Activated CD4-positive, alpha-beta T cell treated with anti-CD3 and anti-CD28 coated beads, Interleukin-2, Interleukin-4, amounts not matched to agents 100 ng/mL and 50 ng/mL, durations not matched to agents 16 hours and 8 hours (primary cell): ENCODE measurements at regions not wholly inside any gene's neighbourhood (a gene's known extent, or its start where the extent isn't known, plus 50 kb on each side); places are given as distances from the start of the nearest gene placed in this dataset.

ENCODE experiments used
- DNase-seq: peaks from one replicate; pipeline ENCODE4 v3.0.0-alpha.2; 2020; ENCODE audit warnings: low spot score

DNA sequence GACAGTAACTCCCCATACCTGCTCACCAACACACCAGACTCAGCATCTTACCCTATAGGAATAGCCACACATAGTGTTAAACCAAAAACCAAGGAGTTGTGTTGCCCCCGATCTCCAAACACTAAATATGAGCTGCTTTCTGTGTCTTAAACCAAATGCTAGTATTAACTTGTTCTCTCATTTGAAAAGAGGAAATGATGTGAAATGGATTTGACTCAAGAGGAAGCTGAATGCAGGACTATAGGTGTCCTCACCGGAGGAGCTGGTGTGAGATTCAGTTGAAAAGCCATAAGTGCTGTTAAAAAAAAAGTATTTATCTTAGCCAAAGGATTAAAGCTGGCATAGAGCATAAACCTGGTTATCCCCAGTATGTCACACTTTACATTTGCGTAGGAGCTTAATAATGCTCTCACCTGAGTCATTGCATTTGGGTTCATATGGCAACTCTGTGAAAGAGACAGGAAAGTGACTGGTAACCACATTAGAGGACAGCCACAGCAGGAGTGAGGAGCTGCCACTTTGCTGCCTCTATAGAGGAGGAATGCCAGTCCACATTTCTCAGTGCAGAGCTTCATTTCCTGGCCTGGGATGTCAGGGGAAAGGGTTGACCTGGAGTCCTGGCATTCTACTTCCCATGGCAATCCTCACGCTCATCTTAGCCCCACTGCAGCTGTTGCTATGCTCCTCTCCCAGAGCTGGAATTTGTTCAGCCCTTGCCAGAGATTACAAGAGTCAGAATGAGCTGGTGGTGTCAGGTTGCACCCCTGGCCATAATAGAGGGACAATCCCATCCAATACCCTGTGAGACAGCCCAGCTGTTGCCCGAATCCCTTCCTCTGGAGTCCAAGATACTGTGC lies 143.3 kb upstream of the ANKFN1 start:
- DNase-seq: no peak

DNA sequence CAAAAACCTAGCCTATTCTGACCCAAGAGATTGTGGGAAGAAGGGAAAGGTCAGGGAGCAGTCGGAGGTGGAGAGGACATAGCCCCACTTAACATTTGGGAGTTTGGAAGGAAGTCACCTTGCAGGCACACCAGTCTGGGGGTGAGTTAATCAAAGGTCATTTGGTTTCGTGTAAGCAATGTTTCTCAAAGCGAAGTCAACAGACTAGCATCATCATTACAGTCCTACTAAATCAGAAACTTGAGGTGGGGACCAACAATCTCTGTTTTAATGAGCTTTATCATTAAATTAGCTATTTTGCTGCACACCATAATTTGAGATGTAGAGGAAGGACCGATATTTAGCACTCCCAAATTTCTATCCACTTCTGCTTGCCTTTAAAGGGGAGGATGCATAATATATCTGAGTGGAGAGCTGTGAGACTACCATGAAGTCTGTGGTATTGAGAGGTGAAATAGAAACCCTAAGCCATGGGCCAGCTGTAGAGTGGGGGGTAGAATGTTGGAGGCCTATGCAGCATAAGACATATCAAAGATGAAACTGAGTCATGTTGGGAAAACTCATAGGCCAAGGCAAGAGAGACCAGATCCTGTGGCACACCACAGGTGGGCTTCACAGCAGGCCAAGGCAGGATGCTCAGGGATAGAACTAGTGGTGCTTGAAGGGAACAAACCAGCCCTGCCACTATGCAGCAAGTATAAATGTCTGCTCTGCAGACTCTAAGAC lies 141.7 kb upstream of the ANKFN1 start:
- DNase-seq: no peak

DNA sequence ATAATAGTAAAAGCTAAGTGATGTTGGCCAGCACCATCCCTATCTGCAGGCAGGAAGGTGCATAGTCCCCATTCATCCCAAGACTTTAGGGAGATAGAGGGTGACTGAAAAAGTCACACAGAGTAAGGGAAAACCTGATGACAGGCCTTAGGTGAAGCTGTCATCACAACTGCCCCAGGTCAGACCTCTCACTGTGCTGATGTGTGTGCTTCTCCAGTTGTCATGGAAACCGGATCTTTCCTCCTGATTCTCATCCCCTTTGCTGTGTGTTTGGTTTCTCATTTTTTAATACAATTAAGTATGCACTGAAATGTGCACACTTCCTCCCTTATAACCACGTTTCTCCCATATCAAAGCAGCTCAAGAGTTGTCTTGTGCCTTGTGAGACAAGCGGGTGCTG lies 135.1 kb upstream of the ANKFN1 start:
- DNase-seq: no peak

DNA sequence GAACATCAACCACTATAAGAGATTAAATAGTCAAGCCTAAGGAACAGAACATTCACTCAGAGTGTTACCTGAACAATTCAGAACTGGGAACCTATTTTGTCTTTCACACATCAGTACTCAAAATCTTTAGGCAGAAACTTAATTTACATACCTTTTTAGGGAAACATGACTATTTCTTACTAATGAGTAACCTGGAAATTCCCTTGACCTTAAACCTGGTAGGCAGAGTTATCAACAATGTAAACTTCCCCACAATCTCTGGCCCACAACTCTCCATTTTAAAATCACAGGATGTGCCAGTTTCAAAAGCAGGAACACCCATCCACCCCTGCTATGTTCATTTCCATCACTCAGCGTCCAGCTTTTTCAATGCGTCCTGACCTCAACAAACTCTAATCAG lies 132.9 kb upstream of the ANKFN1 start:
- DNase-seq: no peak

DNA sequence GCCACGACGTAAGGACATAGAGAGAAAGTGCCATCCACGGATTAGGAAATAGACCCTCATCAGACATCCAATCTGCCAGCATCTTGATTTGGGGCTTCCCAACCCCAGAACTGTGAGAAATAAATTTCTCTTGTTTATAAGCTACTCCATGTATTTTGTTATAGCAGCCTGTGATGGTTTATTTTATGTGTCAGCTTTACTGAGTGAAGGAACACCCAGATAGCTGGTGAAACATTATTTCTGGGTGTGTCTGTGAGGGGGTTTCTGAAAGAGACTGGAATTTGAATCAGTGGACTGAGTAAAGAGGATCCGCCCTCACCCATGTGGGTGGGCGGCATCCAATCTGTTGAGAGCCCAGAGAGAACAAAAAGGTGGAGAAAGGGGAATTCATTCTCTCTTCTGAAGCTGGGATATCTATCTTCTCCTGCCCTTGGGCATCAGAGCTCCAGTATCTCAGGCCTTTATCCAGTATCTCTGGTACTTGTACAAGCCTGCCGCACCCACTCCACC lies 131.5 kb upstream of the ANKFN1 start:
- DNase-seq: no peak

DNA sequence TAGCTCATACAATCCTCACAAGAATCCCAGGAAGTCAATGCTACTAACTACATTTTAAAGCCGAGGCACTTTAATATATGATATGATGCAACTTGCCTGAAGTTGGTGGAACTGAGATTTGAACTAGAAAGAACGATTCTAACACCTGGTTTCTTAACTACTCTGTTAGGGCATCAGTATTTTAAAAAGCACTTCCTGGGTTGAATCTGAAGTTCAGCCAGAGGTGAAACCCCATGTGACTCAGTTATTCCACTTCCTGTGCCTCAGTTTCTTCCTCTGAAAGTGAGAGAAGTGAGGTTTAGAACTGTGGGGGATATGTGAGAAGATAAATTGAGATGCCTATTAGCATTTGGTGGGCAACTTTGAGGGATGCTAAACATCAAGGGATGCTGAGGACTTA lies 129.4 kb upstream of the ANKFN1 start:
- DNase-seq: peak; percentile 35

DNA sequence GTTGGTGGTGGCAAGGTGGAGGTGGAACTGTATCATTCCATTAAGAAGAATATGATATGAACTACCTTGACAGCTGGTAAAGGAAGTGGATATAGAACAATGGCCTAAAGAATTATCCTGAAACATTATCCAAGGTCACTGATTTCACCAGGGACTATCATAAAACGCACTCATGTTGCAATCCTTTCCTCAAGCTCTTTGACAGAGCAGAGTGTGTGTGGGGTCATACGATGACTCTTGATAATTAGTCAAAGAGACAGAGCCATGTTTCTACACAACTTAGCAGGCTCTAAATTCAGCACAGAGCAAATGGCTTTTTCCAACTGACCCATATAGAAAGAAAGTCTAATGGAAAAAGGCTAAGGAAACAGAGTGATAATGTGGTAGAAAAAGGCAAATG lies 126.4 kb upstream of the ANKFN1 start:
- DNase-seq: no peak

DNA sequence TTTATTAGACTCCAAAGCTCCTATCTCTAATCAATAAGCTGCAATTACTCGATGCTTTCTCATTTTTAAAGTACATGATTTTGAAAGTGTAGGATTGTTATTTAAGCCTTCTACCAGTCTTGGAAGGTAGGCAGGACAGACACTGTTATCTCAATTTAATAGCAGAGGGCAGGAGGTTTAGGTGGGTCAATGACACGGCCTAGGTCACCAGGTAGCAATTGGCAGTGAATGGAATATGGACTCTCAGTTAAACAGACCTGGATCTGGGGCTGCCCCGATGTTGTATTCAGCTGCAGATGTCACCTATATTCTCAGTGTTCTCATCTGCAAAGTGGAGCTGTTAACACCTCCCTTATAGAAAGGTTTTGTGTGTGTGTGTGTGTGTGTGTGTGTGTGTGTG lies 124.4 kb upstream of the ANKFN1 start:
- DNase-seq: no peak

DNA sequence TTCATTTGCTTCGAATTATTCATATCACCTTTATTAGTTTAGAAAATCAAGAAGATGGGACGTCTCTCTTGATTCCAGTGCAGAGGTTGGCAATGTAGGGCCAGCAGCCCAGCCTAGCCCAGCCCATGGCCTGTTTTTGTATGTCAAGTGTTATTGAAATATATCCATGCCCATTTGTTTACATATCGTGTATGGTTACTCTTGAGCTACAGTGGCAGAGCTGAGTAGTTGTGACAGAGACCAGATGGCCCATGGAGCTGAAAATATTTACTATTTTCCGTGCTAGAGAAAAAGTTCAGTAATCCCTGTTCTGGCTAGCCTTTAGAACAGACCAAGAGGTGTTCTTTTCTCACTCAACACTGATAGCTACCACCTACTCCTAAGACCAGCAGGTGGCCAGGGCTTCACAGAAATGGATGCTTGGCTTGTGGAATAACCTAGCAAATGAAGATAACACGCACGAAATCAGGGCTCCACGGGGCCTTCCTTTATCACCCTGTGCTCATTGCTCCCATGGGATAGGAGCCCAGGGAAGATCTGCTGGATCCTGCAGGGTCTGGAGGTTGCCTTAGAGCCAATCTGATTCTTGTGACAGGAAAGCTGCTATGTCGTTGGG lies 123.2 kb upstream of the ANKFN1 start:
- no peak for DNase-seq

DNA sequence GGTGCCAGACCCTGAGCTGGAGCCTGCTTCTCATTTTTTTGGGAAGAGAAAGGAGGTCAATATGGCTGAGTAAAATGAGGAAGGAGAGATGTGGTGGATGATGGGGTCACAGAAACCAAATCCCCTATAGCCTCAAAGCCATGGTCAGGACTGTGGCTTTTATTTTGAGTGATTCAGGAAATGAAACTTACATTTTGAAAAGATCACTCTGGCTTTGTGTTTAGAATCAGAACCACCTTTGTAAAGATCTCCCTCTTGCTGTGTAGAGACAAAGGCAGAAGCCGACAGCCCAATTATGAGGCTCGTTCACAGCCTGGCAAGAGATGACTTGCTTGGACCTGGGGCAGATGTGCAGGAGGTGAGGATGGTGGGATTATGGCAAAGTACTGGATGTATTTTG lies 121.6 kb upstream of the ANKFN1 start:
- no peak for DNase-seq

DNA sequence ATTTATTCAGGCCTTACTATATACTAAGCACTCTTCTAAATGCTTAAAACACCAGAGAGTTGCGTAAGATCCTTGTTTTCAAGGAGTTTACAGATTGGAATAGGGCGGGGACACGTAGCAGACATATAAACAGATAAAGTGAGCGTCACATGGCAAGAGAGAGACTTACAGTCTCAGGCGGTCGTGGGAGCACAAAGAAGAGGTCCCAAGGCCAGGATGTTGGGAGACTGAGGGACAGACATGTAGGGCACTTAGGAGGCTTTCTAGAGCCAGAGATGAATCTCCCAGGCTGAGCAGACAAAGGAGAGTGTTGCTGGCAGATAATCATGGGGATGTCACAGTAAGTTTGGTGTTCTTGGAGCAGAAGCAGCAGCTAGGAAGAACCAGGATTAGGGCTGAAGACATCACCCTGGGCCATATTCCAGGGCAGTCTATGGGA lies 119.1 kb upstream of the ANKFN1 start:
- no peak for DNase-seq

DNA sequence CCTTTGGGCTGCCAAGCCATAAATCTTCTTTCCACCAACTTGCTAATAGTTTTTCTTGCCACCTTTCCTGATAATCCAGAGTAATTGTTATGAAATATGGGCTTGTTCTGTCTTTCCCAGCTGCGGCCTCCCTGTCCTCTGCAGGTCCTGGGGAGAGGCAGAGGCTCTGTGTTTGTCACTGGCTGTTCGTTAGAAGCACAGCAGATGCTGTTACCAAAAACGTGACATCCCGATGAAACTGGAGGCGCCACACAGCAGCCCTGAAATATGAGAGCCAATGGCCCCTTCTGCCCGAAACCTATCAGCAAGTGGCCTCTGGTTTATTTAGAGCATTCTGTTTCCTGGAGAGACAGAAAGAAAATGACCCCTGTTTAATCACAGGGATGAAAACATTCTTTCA lies 115.1 kb upstream of the ANKFN1 start:
- no peak for DNase-seq

DNA sequence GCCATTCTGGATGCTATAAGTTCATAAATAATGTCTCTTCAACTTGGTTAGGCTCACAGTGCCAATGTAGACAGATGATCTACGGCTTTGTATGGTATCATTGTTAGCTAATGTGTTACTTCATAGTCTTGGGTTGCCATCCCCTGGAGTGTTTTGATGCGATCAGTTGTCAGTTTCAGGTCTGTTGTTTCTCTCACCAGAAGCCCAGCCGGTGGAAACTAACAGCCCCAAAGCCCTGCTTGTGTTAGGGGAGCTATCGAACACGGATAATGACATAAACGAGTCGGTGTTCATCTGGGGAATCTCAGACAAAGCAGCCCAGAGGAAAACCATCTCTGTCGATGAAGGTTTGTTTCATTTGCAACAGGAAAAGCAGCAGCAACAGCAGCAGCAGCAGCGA lies 107.4 kb upstream of the ANKFN1 start:
- no peak for DNase-seq

DNA sequence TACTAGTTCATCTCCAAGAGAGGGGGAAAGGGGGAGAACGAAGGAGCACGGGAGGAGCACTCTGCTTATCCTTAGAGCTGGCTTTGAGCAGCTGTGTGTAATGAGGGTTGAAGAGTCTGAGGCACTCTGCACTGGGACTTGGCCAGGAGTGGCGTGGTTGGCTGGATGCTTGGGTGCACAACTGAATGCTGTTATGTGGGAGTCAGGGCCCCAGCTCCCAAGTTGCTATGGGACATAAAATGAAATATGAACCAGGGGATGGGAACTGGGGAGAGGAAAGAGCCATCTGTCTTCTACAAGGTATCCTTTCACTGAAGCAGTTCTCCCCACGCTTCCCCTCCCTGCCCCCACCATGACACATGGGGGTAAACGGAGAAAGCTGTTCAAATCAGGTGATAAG lies 105.9 kb upstream of the ANKFN1 start:
- DNase-seq: no peak

DNA sequence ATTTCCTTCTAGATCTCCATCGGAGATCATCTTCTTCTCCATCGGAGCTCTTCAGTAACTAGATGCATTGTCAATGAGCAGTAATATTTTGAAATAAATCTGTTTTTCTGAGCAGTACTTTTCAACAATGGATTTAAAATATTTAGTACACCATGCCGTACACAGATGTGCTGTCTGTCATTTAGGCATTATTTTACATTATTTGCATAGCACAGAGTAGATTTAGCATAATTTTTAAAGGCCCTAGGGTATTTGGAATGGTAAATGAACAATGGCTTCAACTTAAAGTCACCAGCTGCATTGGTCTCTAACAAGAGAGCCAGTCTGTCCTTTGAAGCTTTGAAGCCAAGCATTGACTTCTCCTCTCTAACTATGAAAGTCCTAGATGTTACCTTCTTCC lies 95.4 kb upstream of the ANKFN1 start:
- DNase-seq: no peak

DNA sequence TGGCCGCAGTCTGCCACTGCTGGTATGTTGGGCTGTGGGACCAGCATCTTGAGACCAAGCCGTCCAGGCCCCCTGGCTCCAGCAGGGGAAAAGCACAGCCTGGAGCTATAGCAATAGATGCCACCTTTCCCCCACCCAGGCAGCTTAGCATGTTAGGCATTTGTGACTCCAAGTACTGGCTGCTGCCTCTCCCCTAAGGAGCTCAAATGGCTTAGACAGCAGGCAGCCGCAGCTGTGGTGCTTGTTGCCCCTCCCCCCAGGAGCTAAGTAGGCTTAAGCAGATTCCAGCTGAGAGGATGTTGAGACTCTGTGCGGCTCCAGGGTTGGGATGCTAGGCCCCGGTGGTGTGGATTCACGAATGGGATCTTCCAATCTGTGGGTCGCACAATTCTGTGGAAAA lies 88.8 kb upstream of the ANKFN1 start:
- DNase-seq: no peak

DNA sequence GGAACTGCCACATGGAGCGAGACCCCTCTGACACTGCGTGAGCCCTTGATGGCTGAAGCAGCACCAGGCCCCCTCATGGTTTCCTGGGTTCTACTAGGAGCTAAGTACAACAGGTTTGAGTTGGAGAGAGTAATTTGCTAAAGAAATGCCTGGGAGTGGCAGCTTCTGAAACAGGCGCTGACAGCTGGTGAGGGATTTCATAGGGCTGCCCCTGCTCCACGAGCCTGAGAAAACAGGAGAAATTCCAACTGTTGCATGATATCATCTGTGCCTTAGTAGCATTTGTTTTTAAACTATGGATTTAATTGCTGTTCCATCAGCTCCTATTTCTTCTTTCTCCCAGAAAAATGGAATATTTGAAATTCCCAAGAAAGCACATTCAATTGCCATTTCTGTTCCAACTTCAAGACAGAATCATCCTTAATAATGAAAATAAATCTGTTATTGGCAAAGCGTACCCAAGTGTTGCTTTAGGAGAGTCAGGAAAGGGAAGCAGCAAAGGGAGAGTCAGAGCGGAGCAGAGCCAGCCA lies 78.8 kb upstream of the ANKFN1 start:
- no peak for DNase-seq

DNA sequence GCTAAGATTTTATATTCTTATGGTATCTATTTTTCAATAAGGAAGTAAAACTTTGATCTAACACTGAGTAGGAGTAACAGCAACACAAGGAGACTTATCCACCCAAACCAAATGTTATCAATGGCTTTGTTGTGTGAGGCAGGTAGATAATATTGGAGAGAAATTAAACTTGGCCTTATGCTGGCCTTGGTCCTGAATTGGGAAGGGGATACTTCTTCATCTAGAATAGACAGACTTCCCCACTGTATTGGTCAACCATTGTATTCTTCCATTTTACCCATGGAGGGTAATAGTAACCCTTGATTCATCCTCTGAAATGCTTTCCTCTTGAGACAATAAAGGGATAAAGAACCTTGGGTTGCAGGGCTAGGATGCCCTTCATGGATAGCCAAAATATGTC lies 76.3 kb upstream of the ANKFN1 start:
- no peak for DNase-seq

DNA sequence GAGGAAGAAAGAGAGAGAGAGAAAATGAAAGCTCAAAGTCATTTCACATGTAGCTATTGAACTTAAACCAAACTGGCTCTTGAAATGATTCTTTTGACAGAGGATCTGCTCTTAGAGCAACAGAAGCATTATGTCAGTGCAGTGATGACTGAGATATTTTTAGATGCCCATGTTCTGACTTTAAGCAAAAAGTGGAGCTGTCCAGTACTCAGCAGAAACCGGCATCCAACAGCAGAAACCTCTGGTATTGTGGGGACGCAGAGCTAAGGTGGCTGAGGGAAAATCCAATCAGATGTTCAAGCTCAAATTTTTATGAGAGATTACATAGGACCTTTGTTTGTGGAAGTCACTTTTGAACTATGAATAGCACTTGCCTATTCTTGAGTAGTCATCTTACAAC lies 69.8 kb upstream of the ANKFN1 start:
- DNase-seq: no peak

DNA sequence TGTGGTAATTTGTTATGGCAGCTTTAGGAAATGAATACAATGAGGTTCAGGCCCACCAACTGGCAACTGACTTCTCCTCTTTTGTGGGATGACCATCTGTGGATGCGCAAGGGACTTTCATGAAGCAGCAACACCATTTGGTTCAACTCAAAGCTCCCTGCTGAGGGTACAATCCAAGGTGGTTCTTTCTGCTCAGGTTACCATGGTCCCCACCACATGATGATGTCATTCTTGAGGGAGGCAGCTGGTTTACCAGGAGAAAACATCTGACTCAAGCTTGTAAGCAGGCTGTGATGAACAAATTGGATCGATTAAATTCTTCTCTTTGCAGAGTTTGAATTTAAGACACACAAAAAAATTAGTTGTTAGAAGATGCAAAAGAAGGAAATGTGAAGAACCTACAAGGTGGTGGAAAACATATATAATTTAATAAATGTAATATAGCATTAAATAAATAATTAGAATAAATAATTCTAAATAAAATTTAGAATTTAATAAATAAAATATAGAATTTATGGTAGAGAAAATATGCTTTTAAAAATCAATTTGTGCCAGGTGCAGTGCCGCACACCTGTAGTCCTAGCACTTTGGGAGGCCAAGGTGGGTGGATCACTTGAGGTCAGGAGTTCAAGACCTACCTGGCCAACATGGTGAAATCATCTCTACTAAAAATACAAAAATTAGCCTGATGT lies 67.6 kb upstream of the ANKFN1 start:
- DNase-seq: no peak

DNA sequence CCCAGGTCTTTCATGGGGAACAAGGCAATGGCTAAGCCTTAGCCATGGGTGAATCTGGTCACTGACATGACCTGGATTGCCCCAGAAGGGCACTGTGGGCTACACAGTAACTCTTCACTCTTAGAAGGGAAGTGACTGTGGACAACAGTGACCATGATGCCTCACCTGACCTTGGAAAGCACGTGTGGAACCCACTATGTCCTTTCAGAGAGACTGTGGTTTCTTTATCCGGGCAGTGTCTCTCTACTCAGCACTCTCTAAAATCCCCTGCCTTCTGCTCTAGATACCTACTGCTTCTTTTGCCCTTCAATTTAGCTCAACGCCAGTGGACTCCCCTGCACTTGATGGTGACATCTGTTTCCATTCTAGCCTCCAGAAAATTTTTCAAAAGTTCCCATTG lies 66.1 kb upstream of the ANKFN1 start:
- DNase-seq: no peak
